Loucy (cell line): ENCODE measurements at regions not wholly inside any gene's neighbourhood (a gene's known extent, or its start where the extent isn't known, plus 50 kb on each side); places are given as distances from the start of the nearest gene placed in this dataset.

ENCODE experiments used
- H2AFZ ChIP-seq: fragments of 200-600 bp; sonication (generic); 2 replicates; pipeline ENCODE4 v1.6.0; 2016; ENCODE audit warnings: antibody characterized with exemption, mild to moderate bottlenecking, low read length, moderate library complexity
- H3F3A ChIP-seq: fragments of 200-600 bp; 2 replicates; pipeline ENCODE4 v1.6.0; 2016; ENCODE audit warnings: antibody characterized with exemption, low read depth, mild to moderate bottlenecking
- H3K27me3 ChIP-seq: fragments of 200-600 bp; sonication (generic); 2 replicates; pipeline ENCODE4 v1.6.1; 2014; ENCODE audit warnings: low read length, mild to moderate bottlenecking; ENCODE audit not compliant: insufficient read depth, poor library complexity, severe bottlenecking
- H3K36me3 ChIP-seq: fragments of 200-600 bp; sonication (generic); 2 replicates; pipeline ENCODE4 v1.6.1; 2016; ENCODE audit warnings: low read length; ENCODE audit not compliant: insufficient read depth
- H3K4me1 ChIP-seq: fragments of 200-600 bp; sonication (generic); 2 replicates; pipeline ENCODE4 v1.5.1; 2014; ENCODE audit warnings: low read length, mild to moderate bottlenecking; ENCODE audit not compliant: insufficient read depth, poor library complexity, severe bottlenecking
- H3K4me2 ChIP-seq: fragments of 200-600 bp; sonication (generic); 2 replicates; pipeline ENCODE4 v1.6.0; 2014; ENCODE audit warnings: antibody characterized with exemption, low read length, low read depth, mild to moderate bottlenecking; ENCODE audit not compliant: poor library complexity, severe bottlenecking
- H3K4me3 ChIP-seq: fragments of 200-600 bp; sonication (generic); 2 replicates; pipeline ENCODE4 v1.5.1; 2014; ENCODE audit warnings: low read length, mild to moderate bottlenecking, mixed read lengths; ENCODE audit not compliant: poor library complexity, severe bottlenecking
- H3K79me2 ChIP-seq: fragments of 200-600 bp; sonication (generic); 2 replicates; pipeline ENCODE4 v1.6.1; 2014; ENCODE audit warnings: low read length; ENCODE audit not compliant: insufficient read depth
- H3K9ac ChIP-seq: fragments of 200-600 bp; sonication (generic); 2 replicates; pipeline ENCODE4 v1.6.0; 2014; ENCODE audit warnings: mild to moderate bottlenecking, low read depth, low read length, moderate library complexity; ENCODE audit not compliant: poor library complexity, severe bottlenecking
- H3K9me2 ChIP-seq: fragments of 200-600 bp; sonication (generic); replicated peaks from 2 replicates; pipeline ENCODE4 v1.6.1; 2016; ENCODE audit warnings: low read depth, low read length, mixed read lengths
- H3K9me3 ChIP-seq: fragments of 200-600 bp; sonication (generic); 2 replicates; pipeline ENCODE4 v1.6.1; 2014; ENCODE audit warnings: mild to moderate bottlenecking, antibody characterized with exemption, low read length, low read depth; ENCODE audit not compliant: insufficient read depth
- H4K20me1 ChIP-seq: fragments of 200-600 bp; sonication (generic); 2 replicates; pipeline ENCODE4 v1.6.0; 2014; ENCODE audit warnings: antibody characterized with exemption, low read length, mild to moderate bottlenecking; ENCODE audit not compliant: insufficient read depth, poor library complexity, severe bottlenecking
- CTCF ChIP-seq: fragments of 200-600 bp; sonication (generic); conservative IDR thresholded peaks from 2 replicates; pipeline ENCODE4 v1.5.1; 2014; ENCODE audit warnings: mild to moderate bottlenecking, antibody characterized with exemption, low read length
- EZH2phosphoT487 ChIP-seq: fragments of 200-600 bp; IDR thresholded peaks from 2 replicates; pipeline ENCODE4 v1.6.1; 2018; ENCODE audit warnings: antibody characterized with exemption, mild to moderate bottlenecking, moderate library complexity, borderline replicate concordance

GRCh38 chr1:38530957-38531356, 328.6 kb downstream of the RRAGC start:
- Histone ChIP-seq H3K9me2 (no peaks in the 10 kb centered on the region), H3K9me3 (no peaks in the 10 kb centered on the region), H3K4me1 (no peaks in the 10 kb centered on the region), H3F3A (no peaks in the 10 kb centered on the region), H4K20me1 (no peaks in the 10 kb centered on the region), H3K4me3 (no peak overlapping the region), H3K9ac (no peak overlapping the region), H3K36me3 (no peaks in the 10 kb centered on the region), H3K27me3 (no peaks in the 10 kb centered on the region), H3K79me2 (no peaks in the 10 kb centered on the region), H2AFZ (no peak overlapping the region), H3K4me2 (no peak overlapping the region)
- TF ChIP-seq EZH2phosphoT487: no peak
- TF ChIP-seq CTCF: no peak

DNA sequence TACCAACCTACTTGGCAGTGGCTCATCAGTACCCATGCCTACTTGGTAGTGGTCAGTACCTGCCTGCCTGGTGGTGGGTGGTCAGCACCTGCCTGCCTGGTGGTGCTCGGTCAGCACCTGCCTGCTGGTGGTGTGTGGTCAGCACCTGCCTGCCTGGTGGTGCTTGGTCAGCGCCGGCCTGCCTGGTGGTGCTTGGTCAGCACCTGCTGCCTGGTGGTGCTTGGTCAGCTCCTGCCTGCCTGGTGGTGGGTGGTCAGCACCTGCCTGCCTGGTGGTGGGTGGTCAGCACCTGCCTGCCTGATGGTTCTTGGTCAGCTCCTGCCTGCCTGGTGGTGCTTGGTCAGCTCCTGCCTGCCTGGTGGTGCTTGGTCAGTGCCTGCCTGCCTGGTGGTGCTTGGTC, 329.6 kb downstream of the RRAGC start:
- Histone ChIP-seq H3K9me2 (no peaks in the 10 kb centered on the region), H3F3A (no peaks in the 10 kb centered on the region), H3K4me2 (no peak overlapping the region), H3K36me3 (no peaks in the 10 kb centered on the region), H2AFZ (no peak overlapping the region), H3K9ac (no peak overlapping the region), H3K27me3 (no peaks in the 10 kb centered on the region), H3K4me1 (no peaks in the 10 kb centered on the region), H3K9me3 (no peaks in the 10 kb centered on the region), H3K4me3 (no peak overlapping the region), H3K79me2 (no peaks in the 10 kb centered on the region), H4K20me1 (no peaks in the 10 kb centered on the region)
- no peak for TF ChIP-seq CTCF
- TF ChIP-seq EZH2phosphoT487: no peak

DNA sequence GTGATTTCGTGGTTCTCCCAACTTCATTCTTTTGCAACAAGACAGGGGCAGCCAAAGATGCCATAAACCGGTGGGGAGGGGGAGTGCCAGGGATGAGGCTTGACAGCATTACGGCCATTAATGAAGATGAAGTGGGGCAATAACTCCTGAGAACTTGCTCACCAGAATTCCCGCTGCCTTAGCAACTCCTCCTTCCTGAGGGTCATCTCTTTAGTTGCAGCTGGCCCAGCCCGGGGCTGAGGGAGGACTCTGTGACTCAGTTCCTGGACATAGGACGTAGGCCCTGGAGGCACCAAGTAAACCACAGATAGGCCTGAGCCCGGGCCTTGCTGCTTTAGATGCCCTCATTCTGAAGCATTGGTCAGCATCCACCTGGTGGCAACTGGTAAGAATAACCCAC, 330.2 kb downstream of the RRAGC start:
- TF ChIP-seq EZH2phosphoT487 (no peak), CTCF (no peak)
- Histone ChIP-seq H3K9me3 (no peaks in the 10 kb centered on the region), H3F3A (no peaks in the 10 kb centered on the region), H3K9ac (no peak overlapping the region), H2AFZ (no peak overlapping the region), H3K79me2 (no peaks in the 10 kb centered on the region), H3K4me2 (no peak overlapping the region), H3K36me3 (no peaks in the 10 kb centered on the region), H3K4me1 (no peaks in the 10 kb centered on the region), H4K20me1 (no peaks in the 10 kb centered on the region), H3K4me3 (no peak overlapping the region), H3K27me3 (no peaks in the 10 kb centered on the region), H3K9me2 (no peaks in the 10 kb centered on the region)
